Endothelial cell of umbilical vein (primary cell): ENCODE measurements at regions not wholly inside any gene's neighbourhood (a gene's known extent, or its start where the extent isn't known, plus 50 kb on each side); places are given as distances from the start of the nearest gene placed in this dataset.

Experiments used
- BruUV-seq: library from RNA; stranded (reverse); fragments of 400-500 nt; replicated peaks from 2 replicates; lab custom pipeline; 2021; lab: Mats Ljungman, UMichigan
- CTCF ChIA-PET: fragments of 300-600, 350-600 bp; sonication (Branson Sonifier 250); formaldehyde crosslinking; loops from one replicate; lab custom pipeline; 2021; ENCODE audit warnings: antibody characterized with exemption, inconsistent platforms; lab: Charles Lee
- POLR2A ChIA-PET: fragments of 300-600, 350-600 bp; sonication (Branson Sonifier 250); formaldehyde crosslinking; loops from one replicate; lab custom pipeline; 2021; ENCODE audit warnings: antibody characterized with exemption, inconsistent platforms; lab: Charles Lee
- DNase-seq: peaks from one replicate; pipeline ENCODE4 v3.0.0-alpha.2; 2011; ENCODE audit warnings: low read depth, low spot score
- FAIRE-seq: peaks from 2 replicates; lab custom pipeline; 2011; peaks lifted over from hg19 to GRCh38; lab: Jason Lieb, UNC
- H2AFZ ChIP-seq: 2 replicates; pipeline ENCODE4 v1.6.0; 2012; ENCODE audit warnings: low read depth, low read length, control low read depth, inconsistent platforms
- H3K27ac ChIP-seq: 2 replicates; pipeline ENCODE4 v1.5.1; 2011; ENCODE audit warnings: low read depth, mild to moderate bottlenecking, control low read depth, low read length, moderate library complexity; ENCODE audit not compliant: insufficient read depth
- H3K27me3 ChIP-seq, 2 experiments: 2 replicates each; pipeline versions ENCODE4 v1.6.0 to v1.6.1; 2011; ENCODE audit warnings: low read length in 2 of 2, mixed read lengths in 1 of 2; ENCODE audit not compliant: control insufficient read depth in 2 of 2, insufficient read depth in 2 of 2
- H3K36me3 ChIP-seq, 2 experiments: 2 replicates in 1 of 2; 3 replicates in 1 of 2; pipeline ENCODE4 v1.5.1; 2011; ENCODE audit warnings: low read length in 2 of 2, mild to moderate bottlenecking in 1 of 2, moderate library complexity in 1 of 2; ENCODE audit not compliant: control insufficient read depth in 2 of 2, insufficient read depth in 2 of 2; ENCODE audit errors: extremely low read depth in 1 of 2
- H3K4me1 ChIP-seq: 3 replicates; pipeline ENCODE4 v1.5.1; 2011; ENCODE audit warnings: mild to moderate bottlenecking, low read length; ENCODE audit not compliant: control insufficient read depth, insufficient read depth; ENCODE audit errors: extremely low read depth
- H3K4me2 ChIP-seq: 2 replicates; pipeline ENCODE4 v1.6.1; 2011; ENCODE audit warnings: low read length, control low read depth, mixed read lengths; ENCODE audit not compliant: insufficient read depth
- H3K4me3 ChIP-seq, 3 experiments: fragments of 200-600 bp in 1 of 3; sonication (generic), shearing (Covaris generic) in 1 of 3; replicated peaks in 1 of 3; 2 replicates each; pipeline ENCODE4 v1.5.1; 2011 to 2016; ENCODE audit warnings: control low read depth in 3 of 3, low read length in 3 of 3, mild to moderate bottlenecking in 2 of 3, inconsistent platforms in 1 of 3, low read depth in 1 of 3, moderate library complexity in 1 of 3; ENCODE audit not compliant: insufficient read depth in 1 of 3
- H3K79me2 ChIP-seq: 2 replicates; pipeline ENCODE4 v1.6.0; 2012; ENCODE audit warnings: low read length, inconsistent platforms; ENCODE audit not compliant: control insufficient read depth, insufficient read depth
- H3K9ac ChIP-seq: replicated peaks from 2 replicates; pipeline ENCODE3; 2011; ENCODE audit warnings: low read length, control low read depth; ENCODE audit not compliant: insufficient read depth; ENCODE audit errors: extremely low read depth
- H3K9me1 ChIP-seq: replicated peaks from 3 replicates; pipeline ENCODE4 v1.6.0; 2011; ENCODE audit warnings: mild to moderate bottlenecking, low read length; ENCODE audit not compliant: control insufficient read depth, insufficient read depth; ENCODE audit errors: extremely low read depth
- H3K9me3 ChIP-seq: replicated peaks from 2 replicates; pipeline ENCODE4 v1.5.1; 2012; ENCODE audit warnings: low read length, inconsistent platforms; ENCODE audit not compliant: control insufficient read depth, insufficient read depth
- H4K20me1 ChIP-seq: replicated peaks from 2 replicates; pipeline ENCODE3; 2011; ENCODE audit warnings: mild to moderate bottlenecking, low read length; ENCODE audit not compliant: control insufficient read depth, insufficient read depth; ENCODE audit errors: extremely low read depth
- CTCF ChIP-seq, 2 donors: IDR thresholded peaks; 1 replicate in 1 of 2; 2 replicates in 1 of 2; pipeline ENCODE4 v1.5.1; 2011; ENCODE audit warnings: low read length in 2 of 2, mild to moderate bottlenecking in 2 of 2, moderate library complexity in 2 of 2, control low read depth in 1 of 2, inconsistent platforms in 1 of 2, low read depth in 1 of 2; ENCODE audit not compliant: insufficient read depth in 1 of 2; ENCODE audit errors: extremely low read depth in 1 of 2
- EZH2 ChIP-seq: IDR thresholded peaks from 2 replicates; pipeline ENCODE4 v1.6.1; 2012; ENCODE audit warnings: borderline replicate concordance, low read depth, mild to moderate bottlenecking, moderate library complexity, low read length, inconsistent platforms; ENCODE audit not compliant: severe bottlenecking
- FOS ChIP-seq: IDR thresholded peaks from 2 replicates; pipeline ENCODE4 v1.6.1; 2011; ENCODE audit warnings: mild to moderate bottlenecking, low read length, moderate library complexity, borderline replicate concordance; ENCODE audit not compliant: insufficient read depth
- GATA2 ChIP-seq: IDR thresholded peaks from 2 replicates; pipeline ENCODE4 v1.7.0; 2011; ENCODE audit warnings: low read depth, mild to moderate bottlenecking, moderate library complexity, mixed read lengths, low read length; ENCODE audit not compliant: insufficient read length, insufficient read depth
- JUN ChIP-seq: IDR thresholded peaks from 2 replicates; pipeline ENCODE4 v1.6.1; 2011; ENCODE audit warnings: borderline replicate concordance, low read depth; ENCODE audit not compliant: insufficient read length, insufficient read depth
- MAX ChIP-seq: IDR thresholded peaks from 2 replicates; pipeline ENCODE4 v1.6.1; 2011; ENCODE audit not compliant: insufficient read depth, insufficient read length
- MYC ChIP-seq: IDR thresholded peaks from one replicate; pipeline ENCODE4 v1.6.1; 2011; ENCODE audit warnings: mild to moderate bottlenecking, low read depth, low read length
- POLR2A ChIP-seq: IDR thresholded peaks from 2 replicates; pipeline ENCODE4 v1.6.1; 2012; ENCODE audit warnings: low read depth, mild to moderate bottlenecking, control low read depth, low read length
- POLR2AphosphoS5 ChIP-seq: IDR thresholded peaks from 2 replicates; pipeline ENCODE4 v1.6.1; 2012; ENCODE audit warnings: low read depth, mild to moderate bottlenecking, control low read depth, low read length, moderate library complexity; ENCODE audit not compliant: insufficient read depth
- dilution Hi-C: fragments of 300-500 bp; cut with MboI; formaldehyde crosslinking; loops from one replicate; pipeline ENCODE4 v1.15.0; 2019; ENCODE audit warnings: low sequenced_read_pairs; ENCODE audit not compliant: extremely low pct_ligation_motif_present
- intact Hi-C: fragments of 100-400 bp; cut with micrococcal nuclease; formaldehyde crosslinking; loops from one replicate; pipeline ENCODE4 v1.10.0; 2022

GRCh38 chr9:135303280-135303647 lies 176.3 kb upstream of the PPP1R26 start:
- no peak overlapping the region for H3K27ac ChIP-seq
- POLR2A ChIA-PET, result no interaction called here
- H3K4me3 ChIP-seq, result no peak overlapping the region
- H3K27me3 ChIP-seq, result no peaks in the 10 kb centered on the region
- BruUV-seq, result no TSS peak
- TF ChIP-seq POLR2AphosphoS5, result no peak
- TF ChIP-seq POLR2A, result no peak
- no peak for TF ChIP-seq MAX
- TF ChIP-seq FOS, result no peak
- TF ChIP-seq CTCF (IDR thresholded peaks at IDR 0.05; ENCODE audit: extremely low read depth in 1 of 2, insufficient read depth in 1 of 2, low read depth in 1 of 2, low read length in 2 of 2), result no peak
- no peak for TF ChIP-seq EZH2
- no peak for TF ChIP-seq GATA2
- no peak for TF ChIP-seq JUN
- no peak for TF ChIP-seq MYC
- FAIRE-seq, result no peak
- intact Hi-C loops, result no loop called here
- H3K79me2 ChIP-seq, result no peaks in the 10 kb centered on the region
- no peak for DNase-seq
- H3K4me2 ChIP-seq, result no peak overlapping the region
- no peaks in the 10 kb centered on the region for H3K4me1 ChIP-seq
- H3K9me1 ChIP-seq, result no peaks in the 10 kb centered on the region
- no peak overlapping the region for H2AFZ ChIP-seq
- no peaks in the 10 kb centered on the region for H3K9me3 ChIP-seq
- no peaks in the 10 kb centered on the region for H3K36me3 ChIP-seq
- H4K20me1 ChIP-seq, result no peaks in the 10 kb centered on the region
- dilution Hi-C loops, result no loop called here
- CTCF ChIA-PET, result no interaction called here
- H3K9ac ChIP-seq, result no peak overlapping the region
